ENCODE measurements at regions not wholly inside any gene's neighbourhood (a gene's known extent, or its start where the extent isn't known, plus 50 kb on each side); places are given as distances from the start of the nearest gene placed in this dataset.

DNA sequence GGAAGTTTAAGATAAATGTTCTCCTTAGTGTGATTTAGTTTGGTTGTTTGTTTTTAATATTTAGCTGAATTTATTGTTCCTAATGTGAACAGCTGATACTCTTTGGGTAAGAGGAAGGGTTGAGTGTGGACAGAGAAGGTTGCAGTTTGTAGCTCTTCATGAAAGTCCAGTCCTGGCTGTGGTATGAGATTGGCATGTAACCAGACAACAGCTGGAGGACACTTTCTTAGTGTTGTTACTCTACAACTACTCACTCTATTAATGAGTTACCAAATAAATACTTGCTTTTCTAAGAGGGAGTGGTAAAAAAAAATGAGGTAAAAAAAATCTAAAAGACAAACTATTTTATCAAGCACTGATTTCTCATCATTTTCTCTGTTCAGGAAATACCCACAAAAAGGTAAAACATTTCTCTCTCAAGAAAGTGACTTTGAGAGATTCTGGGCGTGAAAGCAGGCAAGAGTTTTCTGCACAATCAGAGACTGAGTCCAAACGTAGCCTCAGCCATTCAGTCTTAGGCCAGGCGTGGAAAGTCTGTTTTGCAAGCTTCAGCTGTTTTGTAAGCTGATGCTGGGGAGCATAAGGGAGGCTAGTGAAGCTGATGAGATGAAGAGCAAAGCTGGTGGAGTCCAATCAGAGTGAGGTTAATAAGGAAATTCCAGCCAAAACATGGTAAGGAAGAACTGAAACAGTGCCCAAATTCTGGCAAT is 138.5 kb upstream of the ARPP21 start:
- TF ChIP-seq, protein P1, sequence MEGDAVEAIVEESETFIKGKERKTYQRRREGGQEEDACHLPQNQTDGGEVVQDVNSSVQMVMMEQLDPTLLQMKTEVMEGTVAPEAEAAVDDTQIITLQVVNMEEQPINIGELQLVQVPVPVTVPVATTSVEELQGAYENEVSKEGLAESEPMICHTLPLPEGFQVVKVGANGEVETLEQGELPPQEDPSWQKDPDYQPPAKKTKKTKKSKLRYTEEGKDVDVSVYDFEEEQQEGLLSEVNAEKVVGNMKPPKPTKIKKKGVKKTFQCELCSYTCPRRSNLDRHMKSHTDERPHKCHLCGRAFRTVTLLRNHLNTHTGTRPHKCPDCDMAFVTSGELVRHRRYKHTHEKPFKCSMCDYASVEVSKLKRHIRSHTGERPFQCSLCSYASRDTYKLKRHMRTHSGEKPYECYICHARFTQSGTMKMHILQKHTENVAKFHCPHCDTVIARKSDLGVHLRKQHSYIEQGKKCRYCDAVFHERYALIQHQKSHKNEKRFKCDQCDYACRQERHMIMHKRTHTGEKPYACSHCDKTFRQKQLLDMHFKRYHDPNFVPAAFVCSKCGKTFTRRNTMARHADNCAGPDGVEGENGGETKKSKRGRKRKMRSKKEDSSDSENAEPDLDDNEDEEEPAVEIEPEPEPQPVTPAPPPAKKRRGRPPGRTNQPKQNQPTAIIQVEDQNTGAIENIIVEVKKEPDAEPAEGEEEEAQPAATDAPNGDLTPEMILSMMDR (conservative IDR thresholded peaks at IDR 0.05; ENCODE audit: low read depth, low read length) = no peak
- H3K4me3 ChIP-seq (ENCODE audit: low read depth, low read length) = no peak overlapping the region
- DNase-seq (ENCODE audit: low read depth) = no peak

DNA sequence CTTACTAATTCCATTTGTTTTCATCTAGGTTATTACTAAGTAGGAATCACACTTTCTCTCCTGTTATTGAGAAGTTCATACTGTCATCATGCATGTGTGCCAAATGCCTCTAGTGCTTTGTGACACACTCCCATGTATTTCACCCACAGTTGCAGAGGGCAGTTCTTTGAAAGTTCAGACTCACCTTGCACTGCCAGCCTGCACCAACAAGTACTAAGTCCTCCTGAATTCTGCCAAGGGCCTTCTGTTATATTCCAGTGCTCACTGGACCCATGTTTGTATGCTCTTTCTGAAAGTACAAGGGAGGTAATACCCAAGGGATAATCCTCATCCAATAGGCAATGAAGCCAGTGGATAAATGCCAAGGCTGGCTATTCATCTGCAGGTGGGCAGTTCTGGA is 136.6 kb upstream of the ARPP21 start:
- TF ChIP-seq, protein P1 (conservative IDR thresholded peaks at IDR 0.05; ENCODE audit: low read depth, low read length) = no peak
- no peak overlapping the region for H3K4me3 ChIP-seq (ENCODE audit: low read depth, low read length)
- no peak for DNase-seq (ENCODE audit: low read depth)

DNA sequence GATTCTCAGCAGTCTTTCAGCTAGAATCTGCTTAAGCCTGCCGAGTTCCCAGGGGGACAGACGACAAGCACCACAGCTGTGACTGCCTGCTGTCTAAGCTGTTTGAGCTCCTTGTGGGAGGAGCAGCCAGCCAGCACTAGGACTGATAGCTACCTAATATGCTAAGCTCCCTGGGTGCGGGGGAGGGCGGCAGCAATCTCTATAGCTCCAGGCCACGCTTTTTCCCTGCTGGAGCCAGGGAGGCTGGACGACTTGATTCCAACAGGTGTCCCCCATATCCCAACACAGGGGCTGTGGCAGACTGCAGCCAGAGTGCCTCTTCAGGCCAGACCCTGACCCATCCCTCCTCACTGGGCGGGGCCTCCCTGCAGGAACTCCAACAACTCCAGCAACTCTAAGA is 134.1 kb upstream of the ARPP21 start:
- no peak overlapping the region for H3K4me3 ChIP-seq (ENCODE audit: low read depth, low read length)
- TF ChIP-seq, protein P1 (conservative IDR thresholded peaks at IDR 0.05; ENCODE audit: low read depth, low read length) = no peak
- no peak for DNase-seq (ENCODE audit: low read depth)

DNA sequence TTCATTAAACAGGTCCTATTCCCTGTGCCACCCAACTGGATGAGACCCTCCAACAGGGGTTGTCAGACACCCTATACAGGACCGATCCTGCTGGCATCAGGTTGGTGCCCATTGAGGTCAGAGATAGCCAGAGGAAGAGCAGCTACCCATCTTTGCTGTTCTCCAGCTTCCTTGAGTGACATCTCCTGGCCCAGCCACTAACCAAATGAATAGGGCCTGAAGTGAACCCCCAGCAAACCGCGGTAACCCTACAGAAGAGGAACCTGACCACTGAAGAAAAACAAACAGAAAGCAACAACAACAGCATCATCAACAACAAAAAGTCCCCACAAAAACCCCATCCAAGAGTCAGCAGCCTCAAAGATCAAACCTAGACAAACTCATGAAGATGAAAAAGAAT is 133.6 kb upstream of the ARPP21 start:
- DNase-seq (ENCODE audit: low read depth) = no peak
- TF ChIP-seq, protein P1 (conservative IDR thresholded peaks at IDR 0.05; ENCODE audit: low read depth, low read length) = no peak
- no peak overlapping the region for H3K4me3 ChIP-seq (ENCODE audit: low read depth, low read length)

DNA sequence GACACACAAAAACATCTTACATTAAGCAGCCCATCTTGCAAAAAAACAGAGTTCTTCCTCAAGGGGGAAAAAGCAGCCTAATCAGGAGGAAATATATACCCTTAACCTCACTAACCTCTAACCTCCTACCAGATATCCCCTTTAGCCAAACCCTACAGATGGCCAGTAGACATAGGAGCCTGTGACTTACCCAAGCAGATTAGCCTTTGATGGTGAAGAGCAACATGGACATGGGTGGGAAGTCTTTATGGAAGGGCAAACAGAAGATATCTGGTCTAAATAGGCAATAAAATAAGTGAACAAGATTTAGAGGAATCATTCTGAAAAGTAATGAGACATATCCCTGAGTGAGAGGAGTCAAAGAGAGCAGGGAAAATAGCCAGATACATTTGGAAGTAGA is 119.4 kb upstream of the ARPP21 start:
- TF ChIP-seq, protein P1 (conservative IDR thresholded peaks at IDR 0.05; ENCODE audit: low read depth, low read length) = no peak
- no peak overlapping the region for H3K4me3 ChIP-seq (ENCODE audit: low read depth, low read length)
- DNase-seq (ENCODE audit: low read depth) = no peak

DNA sequence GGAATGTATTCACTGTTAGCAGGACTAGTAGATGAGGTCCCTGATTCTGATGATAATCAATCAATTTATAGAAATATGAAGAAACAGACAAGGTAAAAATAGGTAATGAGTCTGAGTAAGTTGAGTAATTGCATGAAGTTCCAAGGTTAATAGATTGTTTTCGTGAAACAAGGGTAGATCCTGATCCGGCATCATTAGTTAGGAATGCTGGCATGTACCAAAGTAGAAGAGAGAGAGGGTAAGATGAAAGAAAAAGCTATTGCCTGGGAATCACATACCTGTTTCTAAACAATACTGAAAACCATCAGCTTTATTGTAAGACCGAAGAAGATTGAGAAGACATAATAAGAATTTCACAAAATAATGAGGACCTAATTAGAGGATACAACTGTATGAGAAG is 118.1 kb upstream of the ARPP21 start:
- TF ChIP-seq, protein P1 (conservative IDR thresholded peaks at IDR 0.05; ENCODE audit: low read depth, low read length) = no peak
- H3K4me3 ChIP-seq (ENCODE audit: low read depth, low read length) = no peak overlapping the region
- no peak for DNase-seq (ENCODE audit: low read depth)

DNA sequence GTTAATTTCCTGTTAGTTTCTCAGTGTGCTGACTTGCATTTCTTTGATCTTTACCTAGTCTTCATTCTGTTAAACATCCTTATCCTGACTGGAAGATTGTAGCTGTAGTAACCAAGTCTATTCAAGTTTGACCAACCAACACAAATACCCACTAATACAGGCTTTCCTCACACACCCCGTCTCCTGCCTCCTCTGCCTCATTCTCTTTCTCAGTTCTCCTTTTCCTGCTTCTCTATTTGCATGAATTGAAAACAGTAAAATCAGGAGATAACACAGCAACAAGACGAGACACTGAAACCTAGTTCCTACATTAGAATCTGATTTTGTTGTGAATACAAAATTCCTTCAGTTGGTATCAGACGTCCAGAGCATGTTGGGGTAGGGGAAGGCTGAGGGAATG is 116.9 kb upstream of the ARPP21 start:
- TF ChIP-seq, protein P1 (conservative IDR thresholded peaks at IDR 0.05; ENCODE audit: low read depth, low read length) = no peak
- no peak overlapping the region for H3K4me3 ChIP-seq (ENCODE audit: low read depth, low read length)
- DNase-seq (ENCODE audit: low read depth) = no peak

Measured in choroid plexus epithelial cell (primary cell).